HG03439 (cell line): ENCODE measurements at regions not wholly inside any gene's neighbourhood (a gene's known extent, or its start where the extent isn't known, plus 50 kb on each side); places are given as distances from the start of the nearest gene placed in this dataset.
"Not testable (repeated sequence)": the region's sequence is repeated elsewhere in the genome, so short reads cannot be mapped to it uniquely, and the experiment has no call there.

ENCODE experiments used
- ATAC-seq: cut with Tn5 transposase; IDR thresholded peaks from one replicate; pipeline ENCODE4 v1.9.1; 2021; ENCODE audit warnings: mild to moderate bottlenecking, moderate library complexity; ENCODE audit not compliant: unreplicated experiment

DNA sequence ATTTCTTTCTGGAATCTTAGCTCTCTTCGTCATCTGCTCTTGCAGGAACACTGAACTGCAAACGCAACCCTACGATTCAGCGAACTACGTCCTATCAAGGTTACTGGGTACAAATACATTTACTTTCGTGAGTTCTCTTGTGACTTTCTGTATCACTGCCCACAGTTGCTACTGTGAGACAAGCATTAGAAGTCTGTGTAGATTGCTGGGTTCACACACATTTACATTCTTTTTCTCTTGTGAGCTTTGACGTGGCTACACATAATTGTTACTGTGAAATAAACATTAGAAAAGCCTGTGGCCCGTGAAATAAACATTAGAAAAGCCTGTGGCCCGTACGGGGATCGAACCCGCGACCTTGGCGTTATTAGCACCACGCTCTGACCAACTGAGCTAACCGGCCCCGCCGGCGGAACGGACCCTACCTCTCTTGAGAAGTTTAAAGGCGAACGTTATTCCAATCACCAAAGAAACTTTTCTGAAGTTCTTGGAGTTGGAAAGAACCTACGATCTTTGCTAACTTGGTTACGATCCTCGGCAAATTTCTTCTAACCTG lies 61.2 kb upstream of the ZNF322 start:
- not testable (repeated sequence) for ATAC-seq

DNA sequence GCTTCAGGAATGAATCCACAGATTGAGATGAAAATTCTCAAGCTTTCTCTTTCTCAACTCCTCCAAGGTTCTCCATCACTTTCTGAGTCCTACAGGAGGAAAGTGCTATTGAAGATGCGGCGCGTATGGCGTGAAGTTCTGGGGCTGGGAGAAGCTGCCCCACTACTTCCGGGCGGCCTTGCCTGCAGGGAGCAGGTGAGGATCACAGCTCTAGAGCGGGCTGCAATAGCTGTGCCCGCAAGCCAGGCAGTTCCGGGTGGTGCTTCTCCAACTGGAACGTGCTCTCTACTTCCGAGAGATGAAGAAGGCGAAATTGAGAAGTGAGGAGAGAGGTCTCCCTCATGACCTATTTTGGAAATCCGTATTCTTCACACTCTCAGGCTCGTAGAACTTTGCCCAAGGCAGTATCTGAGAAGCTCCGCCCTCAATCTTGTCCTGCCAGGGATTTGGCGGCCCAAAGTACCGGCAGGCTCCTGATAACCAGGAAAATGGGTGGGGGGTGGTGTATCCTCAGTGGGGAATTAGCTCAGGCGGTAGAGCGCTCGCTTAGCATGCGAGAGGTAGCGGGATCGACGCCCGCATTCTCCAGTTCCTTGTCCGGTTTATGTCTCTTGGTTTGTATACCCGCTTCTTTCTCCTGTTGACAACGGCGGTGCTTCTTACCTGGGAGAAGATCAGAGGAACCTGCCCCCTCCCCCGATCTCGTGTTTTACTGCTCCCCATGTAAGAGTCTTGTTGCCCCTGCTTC lies 70.6 kb upstream of the ZNF322 start:
- not testable (repeated sequence) for ATAC-seq

DNA sequence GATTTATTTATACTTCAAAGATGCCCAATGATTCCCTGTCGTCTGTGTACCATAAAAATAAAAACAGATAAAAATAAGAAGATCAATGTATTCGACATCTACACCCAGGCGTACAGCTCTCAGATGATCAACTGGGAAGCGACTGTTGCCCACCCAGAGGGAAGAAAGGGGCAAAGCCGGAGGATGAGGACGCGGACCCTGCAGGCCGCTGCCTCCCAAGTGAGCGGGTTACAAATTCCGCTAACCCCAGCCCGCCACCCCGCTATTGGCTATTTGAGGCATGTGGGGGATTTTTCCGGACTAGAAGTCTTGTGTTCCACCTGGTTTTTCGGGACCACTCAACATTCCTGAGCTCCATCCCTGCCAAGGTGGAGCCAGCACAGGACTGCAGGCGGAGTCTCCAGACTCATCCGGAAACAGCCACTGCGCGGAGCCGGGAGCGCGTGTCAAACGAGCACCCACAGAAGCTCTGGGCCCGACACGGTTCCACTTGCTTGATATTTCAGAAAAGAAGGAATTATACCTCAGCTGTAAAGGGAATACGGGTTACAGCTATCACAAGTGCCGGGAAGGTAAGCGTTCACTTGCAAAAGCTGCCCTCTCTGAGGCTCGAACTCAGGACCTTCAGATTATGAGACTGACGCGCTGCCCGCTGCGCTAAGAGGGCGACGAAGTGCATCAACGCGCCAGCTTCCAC lies 75.4 kb upstream of the ZNF322 start:
- ATAC-seq = not testable (repeated sequence)

DNA sequence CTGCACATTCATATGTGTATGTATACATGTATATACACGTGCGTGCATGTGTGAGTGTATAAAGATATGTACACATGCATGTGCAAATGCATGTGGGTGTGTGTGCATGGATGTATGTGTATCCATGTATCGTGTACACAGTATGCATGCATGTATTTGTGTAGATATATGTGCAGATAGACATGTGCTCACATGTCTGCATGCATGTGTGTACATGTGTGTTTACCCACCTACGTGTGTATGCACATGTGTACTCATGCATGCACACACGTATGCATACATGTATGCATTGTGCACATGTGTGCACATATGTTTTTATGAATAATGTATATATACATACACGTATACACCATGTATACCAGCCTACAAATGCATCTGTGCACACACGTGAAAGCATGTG lies 80.3 kb upstream of the ZNF322 start:
- no peak for ATAC-seq

DNA sequence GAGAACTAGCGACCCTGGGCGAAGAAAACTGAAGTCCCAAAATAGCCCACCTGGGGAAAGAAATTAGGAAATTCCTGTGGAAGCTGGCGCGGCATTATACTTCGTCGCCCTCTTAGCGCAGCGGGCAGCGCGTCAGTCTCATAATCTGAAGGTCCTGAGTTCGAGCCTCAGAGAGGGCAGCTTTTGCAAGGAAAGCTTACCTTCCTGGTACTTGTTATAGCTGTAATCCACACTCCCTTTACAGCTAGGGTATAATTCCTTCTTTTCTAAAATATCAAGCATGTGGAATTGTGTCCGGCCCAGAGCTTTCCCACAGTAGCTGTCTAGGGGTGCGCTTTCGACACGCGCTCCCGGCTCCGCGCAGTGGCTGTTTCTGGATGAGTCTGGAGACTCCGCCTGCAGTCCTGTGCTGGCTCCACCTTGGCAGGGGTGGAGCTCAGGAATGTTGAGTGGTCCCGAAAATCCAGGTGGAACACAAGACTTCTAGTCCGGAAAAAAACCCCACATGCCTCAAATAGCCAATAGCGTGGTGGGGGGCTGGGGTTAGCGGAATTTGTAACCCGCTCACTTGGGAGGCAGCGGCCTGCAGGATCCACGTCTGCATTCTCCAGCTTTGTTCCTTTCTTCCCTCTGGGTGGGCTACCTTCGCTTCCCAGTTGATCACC lies 83.7 kb upstream of the ZNF322 start:
- ATAC-seq = no peak

DNA sequence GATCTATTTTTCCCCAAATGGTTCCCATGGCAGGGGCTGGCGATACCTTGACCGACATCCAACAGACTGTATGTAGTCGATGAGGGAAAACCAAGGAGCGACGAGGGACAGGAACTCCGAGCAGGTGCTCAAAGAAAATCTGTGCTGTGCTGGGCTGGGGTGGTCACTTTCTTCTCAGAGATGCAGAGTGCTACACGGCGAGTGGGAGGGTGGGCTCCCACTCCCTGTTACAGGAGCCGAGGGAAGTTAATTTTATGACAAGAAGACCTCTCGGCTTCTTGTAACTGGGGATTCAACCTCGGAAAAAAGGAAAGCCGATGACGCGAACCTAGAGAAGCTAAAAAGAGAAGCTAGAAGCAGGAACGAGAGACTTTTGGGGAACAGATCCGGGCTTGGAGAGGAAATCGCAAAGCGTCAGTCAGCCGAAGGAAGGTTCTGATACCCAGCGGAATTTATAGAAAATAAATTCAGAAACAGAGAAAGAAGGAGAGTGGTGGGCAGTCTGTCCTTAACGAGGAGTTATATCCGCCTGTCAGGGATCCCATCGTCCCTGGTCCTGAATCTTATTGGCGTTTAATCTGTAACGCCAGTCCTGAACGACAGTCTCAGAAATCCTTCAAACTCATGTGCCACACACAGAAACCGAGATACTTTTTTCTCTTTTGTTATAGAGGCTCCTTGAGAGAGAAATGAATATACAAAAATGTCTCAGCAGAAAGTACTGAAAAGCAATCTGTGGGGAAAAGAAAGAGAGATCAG lies 84.6 kb upstream of the ZNF322 start:
- no peak for ATAC-seq

DNA sequence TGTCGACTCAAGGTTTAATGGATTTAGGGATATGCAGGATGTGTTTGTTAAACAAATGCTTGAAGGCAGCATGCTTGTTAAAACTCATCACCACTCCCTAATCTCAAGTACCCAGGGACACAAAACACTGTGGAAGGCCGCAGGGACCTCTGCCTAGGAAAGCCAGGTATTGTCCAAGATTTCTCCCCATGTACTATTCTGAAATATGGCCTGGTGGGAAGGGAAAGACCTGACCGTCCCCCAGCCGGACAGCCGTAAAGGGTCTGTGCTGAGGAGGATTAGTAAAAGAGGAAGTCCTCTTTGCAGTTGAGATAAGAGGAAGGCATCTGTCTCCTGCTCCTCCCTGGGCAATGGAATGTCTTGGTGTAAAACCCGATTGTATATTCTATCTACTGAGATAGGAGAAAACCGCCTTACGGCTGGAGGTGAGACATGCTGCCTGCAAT lies 85.3 kb upstream of the ZNF322 start:
- not testable (repeated sequence) for ATAC-seq

DNA sequence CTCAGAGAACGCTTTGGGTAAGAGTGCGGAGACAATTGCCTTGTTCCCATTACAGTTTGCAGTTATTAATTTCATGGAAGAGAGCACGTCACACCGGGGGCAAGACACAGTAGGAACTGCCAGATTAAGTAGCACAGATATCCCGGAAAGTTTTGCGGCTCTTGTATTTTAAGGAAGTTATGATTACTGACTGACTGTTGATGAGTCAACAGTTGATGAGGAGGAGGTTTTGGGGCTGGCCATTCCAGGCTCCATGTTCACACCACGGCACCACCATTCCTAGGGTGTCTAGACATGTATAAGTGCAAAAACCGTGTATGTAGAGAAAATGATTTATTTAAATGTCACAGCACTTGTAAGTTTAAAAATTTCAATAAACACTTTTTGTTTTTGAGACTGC lies 86.4 kb upstream of the ZNF322 start:
- ATAC-seq = not testable (repeated sequence)

DNA sequence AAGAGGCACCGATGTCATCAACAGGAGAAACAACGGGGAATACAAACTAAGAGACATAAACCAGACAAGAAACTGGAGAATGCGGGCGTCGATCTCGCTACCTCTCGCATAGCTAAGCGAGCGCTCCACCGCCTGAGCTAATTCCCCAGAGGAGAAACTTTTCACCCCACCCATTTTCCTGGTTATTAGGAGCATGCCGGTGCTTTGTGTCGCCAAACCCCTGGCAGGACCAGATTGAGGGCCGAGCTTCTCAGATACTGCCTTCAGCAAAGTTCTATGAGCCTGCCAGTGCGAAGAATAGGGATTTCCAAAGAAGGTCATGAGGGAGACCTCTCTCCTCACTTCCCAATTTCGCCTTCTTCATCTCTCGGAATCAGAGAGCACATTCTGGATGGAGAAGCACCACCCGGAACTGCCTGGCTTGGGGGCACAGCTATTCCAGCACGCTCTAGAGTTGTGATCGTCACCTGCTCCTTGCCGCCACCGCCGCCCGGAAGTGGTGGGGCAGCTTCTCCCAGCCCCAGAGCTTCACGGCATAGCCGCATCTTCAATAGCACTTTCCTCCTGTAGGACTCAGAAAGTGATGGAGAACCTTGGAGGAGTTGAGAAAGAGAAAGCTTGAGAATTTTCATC lies 89.7 kb upstream of the ZNF322 start:
- not testable (repeated sequence) for ATAC-seq

DNA sequence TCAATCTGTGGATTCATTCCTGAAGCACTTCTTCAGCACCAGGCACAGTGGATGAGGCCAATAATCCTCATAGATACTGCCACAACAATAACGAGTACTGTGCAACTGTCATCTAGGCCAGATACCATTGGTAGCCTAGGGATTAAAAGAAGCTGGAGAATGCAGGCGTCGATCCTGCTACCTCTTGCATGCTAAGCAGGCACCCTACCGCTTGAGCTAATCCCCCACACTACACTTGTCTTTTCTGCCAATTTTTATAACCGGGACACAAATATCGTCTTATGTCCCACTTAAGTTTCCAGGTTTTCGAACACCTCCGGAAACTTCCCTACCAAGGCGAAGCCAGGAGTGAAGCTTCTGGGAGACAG lies 90.2 kb upstream of the ZNF322 start:
- ATAC-seq = not testable (repeated sequence)

DNA sequence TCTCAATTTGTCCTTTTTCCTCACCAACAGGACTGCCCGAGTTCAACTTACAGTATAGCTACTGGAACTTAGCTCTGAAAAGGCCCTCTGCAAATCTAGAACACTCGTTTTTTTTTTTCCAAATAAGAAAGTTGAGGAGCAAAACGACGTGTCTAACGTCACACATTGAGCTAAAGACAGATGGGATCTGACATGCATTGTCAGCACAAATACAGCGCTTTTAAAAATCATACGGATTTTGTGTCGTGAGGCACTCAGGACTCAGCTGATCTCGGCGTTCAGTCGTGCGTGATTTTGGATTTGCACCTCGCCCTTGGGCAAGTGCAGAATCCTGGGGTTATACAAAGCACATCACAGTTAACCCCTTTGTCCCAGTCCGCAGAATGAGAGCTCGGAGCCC lies 94.7 kb upstream of the ZNF322 start:
- ATAC-seq = no peak

DNA sequence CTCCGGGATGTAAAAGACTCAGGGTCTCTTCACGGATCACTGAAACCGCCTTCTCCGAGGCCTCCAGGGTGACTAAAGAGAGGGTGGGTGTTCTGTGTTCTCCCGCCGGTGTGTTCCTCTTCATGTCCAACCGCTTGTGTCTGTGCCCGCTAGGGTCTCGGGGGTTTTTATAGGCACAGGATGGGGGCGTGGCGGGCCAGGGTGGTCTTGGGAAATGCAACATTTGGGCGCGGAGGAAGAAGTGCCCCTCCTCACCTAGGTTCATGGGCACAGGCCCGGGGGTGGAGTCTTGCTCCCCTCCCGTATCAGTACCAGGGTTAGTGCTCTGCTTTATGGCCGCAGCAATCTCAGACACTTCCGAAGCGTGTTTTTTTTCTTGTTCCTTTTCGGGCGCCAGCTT lies 95.3 kb upstream of the ZNF322 start:
- not testable (repeated sequence) for ATAC-seq

DNA sequence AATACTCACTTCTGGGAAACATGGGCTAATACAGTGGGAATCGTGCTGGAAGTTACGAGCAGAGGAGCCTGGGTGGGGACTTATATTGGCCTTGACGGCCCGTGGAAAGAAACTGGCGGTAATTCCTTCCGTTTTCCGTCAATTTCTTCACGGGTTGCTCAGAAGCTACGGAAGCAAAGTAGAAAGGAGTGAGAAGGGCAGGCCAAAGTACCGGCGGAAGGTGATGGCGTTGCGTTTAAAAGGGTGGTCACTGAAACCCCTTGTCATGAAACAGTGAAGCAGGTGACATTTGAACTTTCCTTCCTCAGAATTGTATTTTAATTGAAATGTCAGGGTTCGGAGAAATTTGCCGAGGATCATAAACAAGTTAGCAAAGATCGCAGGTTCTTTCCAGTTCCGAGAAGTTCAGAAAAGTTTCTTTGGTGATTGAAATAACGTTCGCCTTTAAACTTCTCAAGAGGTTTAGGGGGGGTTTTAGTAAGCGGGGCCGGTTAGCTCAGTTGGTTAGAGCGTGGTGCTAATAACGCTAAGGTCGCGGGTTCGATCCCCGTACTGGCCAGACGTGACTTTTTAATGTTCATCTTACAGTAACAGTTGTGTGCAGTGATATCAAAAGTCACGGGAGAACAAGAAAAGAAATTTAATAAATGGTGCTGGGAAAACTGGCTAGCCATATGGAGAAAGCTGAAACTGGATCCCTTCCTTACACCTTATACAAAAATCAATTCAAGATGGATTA lies 96.7 kb upstream of the ZNF322 start:
- not testable (repeated sequence) for ATAC-seq

DNA sequence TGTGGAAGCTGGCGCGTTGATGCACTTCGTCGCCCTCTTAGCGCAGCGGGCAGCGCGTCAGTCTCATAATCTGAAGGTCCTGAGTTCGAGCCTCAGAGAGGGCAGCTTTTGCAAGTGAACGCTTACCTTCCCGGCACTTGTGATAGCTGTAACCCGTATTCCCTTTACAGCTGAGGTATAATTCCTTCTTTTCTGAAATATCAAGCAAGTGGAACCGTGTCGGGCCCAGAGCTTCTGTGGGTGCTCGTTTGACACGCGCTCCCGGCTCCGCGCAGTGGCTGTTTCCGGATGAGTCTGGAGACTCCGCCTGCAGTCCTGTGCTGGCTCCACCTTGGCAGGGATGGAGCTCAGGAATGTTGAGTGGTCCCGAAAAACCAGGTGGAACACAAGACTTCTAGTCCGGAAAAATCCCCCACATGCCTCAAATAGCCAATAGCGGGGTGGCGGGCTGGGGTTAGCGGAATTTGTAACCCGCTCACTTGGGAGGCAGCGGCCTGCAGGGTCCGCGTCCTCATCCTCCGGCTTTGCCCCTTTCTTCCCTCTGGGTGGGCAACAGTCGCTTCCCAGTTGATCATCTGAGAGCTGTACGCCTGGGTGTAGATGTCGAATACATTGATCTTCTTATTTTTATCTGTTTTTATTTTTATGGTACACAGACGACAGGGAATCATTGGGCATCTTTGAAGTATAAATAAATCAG lies 106.8 kb upstream of the ZNF322 start:
- ATAC-seq = not testable (repeated sequence)

DNA sequence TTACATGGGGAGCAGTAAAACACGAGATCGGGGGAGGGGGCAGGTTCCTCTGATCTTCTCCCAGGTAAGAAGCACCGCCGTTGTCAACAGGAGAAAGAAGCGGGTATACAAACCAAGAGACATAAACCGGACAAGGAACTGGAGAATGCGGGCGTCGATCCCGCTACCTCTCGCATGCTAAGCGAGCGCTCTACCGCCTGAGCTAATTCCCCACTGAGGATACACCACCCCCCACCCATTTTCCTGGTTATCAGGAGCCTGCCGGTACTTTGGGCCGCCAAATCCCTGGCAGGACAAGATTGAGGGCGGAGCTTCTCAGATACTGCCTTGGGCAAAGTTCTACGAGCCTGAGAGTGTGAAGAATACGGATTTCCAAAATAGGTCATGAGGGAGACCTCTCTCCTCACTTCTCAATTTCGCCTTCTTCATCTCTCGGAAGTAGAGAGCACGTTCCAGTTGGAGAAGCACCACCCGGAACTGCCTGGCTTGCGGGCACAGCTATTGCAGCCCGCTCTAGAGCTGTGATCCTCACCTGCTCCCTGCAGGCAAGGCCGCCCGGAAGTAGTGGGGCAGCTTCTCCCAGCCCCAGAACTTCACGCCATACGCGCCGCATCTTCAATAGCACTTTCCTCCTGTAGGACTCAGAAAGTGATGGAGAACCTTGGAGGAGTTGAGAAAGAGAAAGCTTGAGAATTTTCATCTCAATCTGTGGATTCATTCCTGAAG lies 111.6 kb upstream of the ZNF322 start:
- not testable (repeated sequence) for ATAC-seq

DNA sequence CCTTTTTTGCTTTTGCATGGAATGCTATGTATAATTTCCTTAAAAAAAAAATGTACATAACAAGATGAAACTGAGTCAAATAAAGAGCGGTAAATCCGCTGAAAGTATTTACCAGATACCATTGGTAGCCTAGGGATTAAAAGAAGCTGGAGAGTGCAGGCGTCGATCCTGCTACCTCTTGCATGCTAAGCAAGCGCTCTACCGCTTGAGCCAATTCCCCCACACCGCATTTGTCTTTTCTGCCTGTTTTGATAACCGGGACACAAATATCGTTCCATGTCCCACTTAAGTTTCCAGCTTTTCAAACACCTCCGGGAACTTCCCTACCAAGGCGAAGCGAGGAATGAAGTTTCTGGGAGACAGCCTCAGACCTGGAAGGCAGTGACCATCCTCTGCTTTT lies 113.9 kb upstream of the ZNF322 start:
- not testable (repeated sequence) for ATAC-seq

DNA sequence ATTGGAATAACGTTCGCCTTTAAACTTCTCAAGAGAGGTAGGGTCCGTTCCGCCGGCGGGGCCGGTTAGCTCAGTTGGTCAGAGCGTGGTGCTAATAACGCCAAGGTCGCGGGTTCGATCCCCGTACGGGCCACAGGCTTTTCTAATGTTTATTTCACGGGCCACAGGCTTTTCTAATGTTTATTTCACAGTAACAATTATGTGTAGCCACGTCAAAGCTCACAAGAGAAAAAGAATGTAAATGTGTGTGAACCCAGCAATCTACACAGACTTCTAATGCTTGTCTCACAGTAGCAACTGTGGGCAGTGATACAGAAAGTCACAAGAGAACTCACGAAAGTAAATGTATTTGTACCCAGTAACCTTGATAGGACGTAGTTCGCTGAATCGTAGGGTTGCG lies 121.0 kb upstream of the ZNF322 start:
- ATAC-seq = not testable (repeated sequence)
